Activated T-cell treated with anti-CD3 and anti-CD28 coated beads, Interleukin-2, amount 50 U/mL, for 1 hour (primary cell): ENCODE measurements at regions not wholly inside any gene's neighbourhood (a gene's known extent, or its start where the extent isn't known, plus 50 kb on each side); places are given as distances from the start of the nearest gene placed in this dataset.
"Not testable (repeated sequence)": the region's sequence is repeated elsewhere in the genome, so short reads cannot be mapped to it uniquely, and the experiment has no call there.

Source experiments
- DNase-seq: peaks from one replicate; pipeline ENCODE4 v3.0.0-alpha.2; 2020

- no peak for DNase-seq
These were observed 66.6 kb downstream of the TNFAIP3 start for GRCh38 chr6:137933696-137934095.

GRCh38 chr6:137936798-137937197 lies 69.7 kb downstream of the TNFAIP3 start:
- no peak for DNase-seq

- DNase-seq, result no peak
These were observed 70.8 kb downstream of the TNFAIP3 start for GRCh38 chr6:137937834-137938233.

DNA sequence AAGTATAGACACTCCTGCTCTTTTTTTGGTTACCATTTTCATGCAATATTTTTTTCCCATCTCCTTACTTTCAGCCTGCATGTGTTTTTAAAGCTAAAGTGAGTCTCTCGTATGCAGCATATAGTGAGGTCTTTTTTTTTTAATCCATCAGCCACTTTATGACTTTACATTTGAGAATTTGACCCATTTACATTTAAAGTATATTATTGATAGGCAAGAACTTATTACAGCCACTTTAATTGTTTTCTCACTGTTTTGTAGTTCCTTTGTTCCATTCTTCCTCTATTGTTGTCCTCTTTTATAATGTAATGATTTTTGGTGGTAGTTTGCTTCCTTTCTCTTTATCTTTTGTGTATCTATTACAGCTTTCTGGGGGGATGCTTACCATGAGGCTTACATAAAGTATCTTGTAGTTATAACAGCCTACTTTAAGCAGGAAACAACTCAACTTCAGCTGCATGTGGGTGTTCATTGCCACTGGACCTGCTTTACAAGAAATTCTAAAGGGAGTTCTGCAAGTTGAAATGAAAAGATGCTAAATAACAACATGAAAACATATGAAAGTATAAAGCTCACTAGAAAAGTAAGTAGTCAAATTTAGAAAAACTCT lies 71.8 kb downstream of the TNFAIP3 start:
- no peak for DNase-seq

DNA sequence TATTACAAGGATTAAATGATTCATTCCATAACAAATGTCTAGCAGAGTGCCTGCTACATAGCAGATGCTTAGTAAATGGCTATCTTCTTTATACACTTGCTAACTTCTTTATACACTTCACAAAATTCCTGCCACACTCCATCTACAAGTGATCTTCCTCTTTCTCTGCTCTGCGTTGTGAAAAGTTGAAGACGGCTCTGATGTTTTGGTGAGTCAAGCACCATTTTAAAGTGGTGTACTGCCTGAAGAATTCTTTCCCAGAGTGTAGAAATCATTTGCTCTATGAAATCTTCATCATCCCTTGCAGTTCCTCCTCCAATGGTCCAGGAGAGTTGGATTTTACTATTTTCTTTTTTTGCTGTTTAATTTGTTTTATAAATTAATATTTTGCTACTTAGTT lies 74.9 kb downstream of the TNFAIP3 start:
- DNase-seq, result no peak

- DNase-seq, result no peak
These were observed 75.7 kb downstream of the TNFAIP3 start for GRCh38 chr6:137942736-137943135.

- not testable (repeated sequence) for DNase-seq
These were observed 77.3 kb downstream of the TNFAIP3 start for GRCh38 chr6:137944381-137944780.

- no peak for DNase-seq
These were observed 77.9 kb downstream of the TNFAIP3 start for GRCh38 chr6:137944793-137945498.

- no peak for DNase-seq
These were observed 82.8 kb downstream of the TNFAIP3 start for GRCh38 chr6:137949686-137950390.

DNA sequence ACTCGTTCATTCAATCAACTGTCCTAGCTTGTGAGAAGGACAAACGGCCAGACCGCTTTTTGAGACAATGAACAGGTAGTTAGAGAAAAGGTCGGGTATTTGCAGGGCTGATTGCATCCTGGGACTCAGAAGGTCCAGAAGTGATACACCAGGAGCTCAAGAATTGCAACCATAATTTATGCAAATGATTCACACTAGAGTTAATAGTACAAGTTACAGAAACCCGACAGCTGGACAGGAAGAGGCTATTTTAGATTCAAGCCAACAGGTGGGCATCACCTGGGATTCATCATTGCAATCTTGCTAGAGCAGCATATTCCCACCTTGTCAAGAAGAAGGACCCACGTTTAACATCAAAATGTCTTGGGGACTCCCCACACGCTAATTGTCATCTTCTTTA lies 83.5 kb downstream of the TNFAIP3 start:
- DNase-seq, result no peak

GRCh38 chr6:137951064-137951597 lies 84.1 kb downstream of the TNFAIP3 start:
- DNase-seq, result no peak

DNA sequence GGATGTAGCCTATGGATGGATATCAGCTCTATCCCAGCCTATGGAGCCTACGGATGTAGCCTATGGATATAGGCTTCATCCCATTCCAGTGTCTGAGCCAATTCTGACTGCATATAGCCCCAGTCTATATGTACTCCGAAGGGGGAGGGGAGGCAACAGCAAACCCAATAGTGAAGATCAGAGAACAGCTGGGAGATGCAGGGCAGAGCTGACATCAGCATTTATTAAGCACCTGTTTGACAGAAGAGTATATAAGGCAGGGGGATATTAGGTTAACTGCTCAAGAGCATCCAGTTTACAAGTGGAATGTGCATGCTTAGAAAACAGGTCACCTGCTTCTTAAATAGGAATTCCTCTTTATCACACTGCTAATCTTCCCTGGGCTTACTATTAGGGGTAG lies 85.2 kb downstream of the TNFAIP3 start:
- no peak for DNase-seq

GRCh38 chr6:137953761-137954160 lies 86.7 kb downstream of the TNFAIP3 start:
- no peak for DNase-seq

DNA sequence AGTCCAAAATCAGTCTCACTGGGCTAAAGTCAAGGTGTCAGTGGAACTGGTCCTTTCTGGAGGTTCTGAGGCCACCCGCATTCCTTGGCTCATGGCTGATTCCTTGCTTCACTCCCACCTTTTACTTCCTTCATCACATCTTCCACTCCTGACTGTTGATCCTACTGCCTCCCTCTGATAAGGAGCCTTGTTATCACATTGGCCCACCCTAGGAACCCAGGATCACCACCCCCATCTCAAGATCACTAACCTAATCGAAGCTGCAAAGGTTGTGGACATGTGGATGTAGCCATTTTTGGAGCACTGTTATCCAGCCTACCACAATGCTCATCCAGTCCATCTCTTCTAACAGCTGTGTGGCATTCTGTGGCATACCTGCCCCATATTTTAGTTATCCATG lies 87.2 kb downstream of the TNFAIP3 start:
- DNase-seq, result no peak

- DNase-seq, result no peak
These were observed 89.0 kb downstream of the TNFAIP3 start for GRCh38 chr6:137956098-137956488.

- no peak for DNase-seq
These were observed 90.4 kb downstream of the TNFAIP3 start for GRCh38 chr6:137957471-137957870.

DNA sequence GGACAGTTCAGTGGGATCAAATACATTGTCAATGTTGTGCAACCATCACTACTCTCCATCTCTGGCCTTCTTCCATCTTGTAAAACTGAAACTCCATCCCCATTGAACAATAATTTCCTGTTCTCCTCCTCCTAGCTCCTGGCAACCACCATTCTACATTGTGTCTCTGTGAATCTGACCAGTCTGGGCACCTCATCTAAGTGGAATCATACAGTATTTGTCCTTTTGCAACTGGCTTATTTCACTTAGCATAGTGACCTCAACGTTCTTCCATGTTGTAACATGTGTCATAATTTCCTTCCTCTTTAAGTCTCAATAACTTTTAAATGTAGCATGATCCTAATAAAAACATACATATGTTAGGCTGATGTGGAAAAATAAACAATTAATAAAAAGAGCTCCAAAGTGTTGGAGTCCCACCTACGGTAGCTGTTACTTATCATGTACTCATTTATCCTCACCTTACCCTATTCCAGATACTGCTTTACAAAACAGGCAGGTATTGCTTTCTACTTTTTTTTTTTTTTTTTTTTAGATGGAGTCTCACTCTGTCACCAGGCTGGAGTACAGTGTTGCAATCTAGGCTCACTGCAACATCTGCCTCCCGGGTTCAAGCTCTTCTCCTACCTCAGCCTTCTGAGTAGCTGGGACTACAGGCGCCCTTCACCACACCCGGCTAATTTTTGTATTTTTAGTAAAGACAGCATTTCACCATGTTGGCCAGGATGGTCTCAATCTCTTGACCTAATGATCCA lies 91.9 kb downstream of the TNFAIP3 start:
- no peak for DNase-seq

DNA sequence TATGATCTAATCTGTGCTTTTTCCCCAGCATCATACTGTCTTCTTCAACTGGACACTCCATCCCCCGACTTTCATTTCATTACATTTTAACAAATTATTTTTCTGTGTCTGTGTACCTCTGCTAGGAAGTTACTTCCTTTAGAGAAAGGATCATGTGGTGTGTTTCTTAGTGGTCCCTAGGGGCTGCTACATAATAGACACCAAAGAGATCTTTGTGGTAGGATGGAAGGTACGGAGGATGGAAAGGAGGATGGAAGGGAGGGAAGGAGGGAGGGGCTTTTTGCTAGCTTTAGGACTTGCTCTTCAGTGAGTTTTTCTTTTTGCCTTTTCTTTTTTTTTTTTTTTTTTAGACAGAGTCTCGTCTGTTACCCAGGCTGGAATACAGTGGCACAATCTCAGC lies 95.7 kb downstream of the TNFAIP3 start:
- no peak for DNase-seq

- DNase-seq, result no peak
These were observed 97.8 kb downstream of the TNFAIP3 start for GRCh38 chr6:137964876-137965275.

DNA sequence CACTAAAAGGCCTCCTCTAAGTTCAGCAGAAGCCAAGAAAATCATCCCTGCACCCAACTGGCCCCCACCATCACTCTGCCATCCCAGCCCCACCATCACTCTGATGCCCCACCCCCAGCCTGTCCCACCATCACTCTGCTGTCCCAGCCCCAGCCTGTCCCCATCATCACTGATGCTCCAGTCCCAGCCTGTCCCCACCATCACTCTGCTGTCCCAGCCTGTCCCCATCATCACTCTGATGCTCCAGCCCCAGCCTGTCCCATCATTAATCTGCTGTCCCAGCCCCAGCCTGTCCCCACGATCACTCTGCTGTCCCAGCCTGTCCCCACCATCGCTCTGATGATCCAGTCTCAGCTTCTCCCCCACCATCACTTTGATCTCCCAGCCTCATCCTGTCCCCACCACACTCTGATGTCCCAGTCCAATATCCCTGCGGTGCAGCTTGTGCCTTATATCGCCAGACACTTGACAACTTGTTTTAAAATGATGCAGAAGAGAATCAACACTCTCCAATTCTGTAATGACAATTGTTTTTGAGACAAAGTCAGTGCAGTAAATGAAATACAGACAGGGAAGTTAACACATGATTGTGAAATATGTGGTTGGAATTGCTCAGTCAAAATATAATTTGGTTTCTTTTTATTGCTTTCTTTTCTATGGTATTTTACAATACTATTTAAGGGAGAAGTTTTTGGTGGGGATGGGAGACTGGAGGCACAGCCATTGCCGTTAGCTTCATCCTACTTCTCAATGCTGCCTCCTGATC lies 100.8 kb downstream of the TNFAIP3 start:
- DNase-seq, result no peak

GRCh38 chr6:137968455-137968804 lies 101.4 kb downstream of the TNFAIP3 start:
- no peak for DNase-seq

- no peak for DNase-seq
These were observed 101.8 kb downstream of the TNFAIP3 start for GRCh38 chr6:137968901-137969300.

- no peak for DNase-seq
These were observed 102.8 kb downstream of the TNFAIP3 start for GRCh38 chr6:137969874-137970273.
